ENCODE measurements at regions not wholly inside any gene's neighbourhood (a gene's known extent, or its start where the extent isn't known, plus 50 kb on each side); places are given as distances from the start of the nearest gene placed in this dataset.

- Histone ChIP-seq H3K9me3 (ENCODE audit: control insufficient read depth, insufficient read depth, low read length) (peaks cover 19% of the 10 kb centered on the region), H3K27me3 (ENCODE audit: control insufficient read depth, insufficient read depth, low read length) (no peaks in the 10 kb centered on the region)
Observed at GRCh38 chr21:23394458-23394857, 2212.8 kb downstream of the MRPL39 start.

GRCh38 chr21:23384679-23385078, 2222.6 kb downstream of the MRPL39 start:
- peaks cover 14% of the 10 kb centered on the region for H3K9me3 ChIP-seq (ENCODE audit: control insufficient read depth, insufficient read depth, low read length)
- H3K9ac ChIP-seq (ENCODE audit: low read depth, low read length) = no peak overlapping the region
- no peaks in the 10 kb centered on the region for H3K4me1 ChIP-seq (ENCODE audit: control insufficient read depth, insufficient read depth, low read length)
- H3K4me3 ChIP-seq (ENCODE audit: low read depth, low read length) = no peak overlapping the region
- no peaks in the 10 kb centered on the region for H3K36me3 ChIP-seq (ENCODE audit: control insufficient read depth, insufficient read depth, low read length)
- H3K27me3 ChIP-seq (ENCODE audit: control insufficient read depth, insufficient read depth, low read length) = no peaks in the 10 kb centered on the region

More at GRCh38 chr21:23394458-23394857, 2212.8 kb downstream of the MRPL39 start:
- Histone ChIP-seq H3K36me3 (ENCODE audit: control insufficient read depth, insufficient read depth, low read length) (no peaks in the 10 kb centered on the region), H3K9ac (ENCODE audit: low read depth, low read length) (no peak overlapping the region), H3K4me1 (ENCODE audit: control insufficient read depth, insufficient read depth, low read length) (no peaks in the 10 kb centered on the region), H3K4me3 (ENCODE audit: low read depth, low read length) (no peak overlapping the region)

GRCh38 chr21:23374155-23374554, 2233.1 kb downstream of the MRPL39 start:
- H3K36me3 ChIP-seq (ENCODE audit: control insufficient read depth, insufficient read depth, low read length) = no peaks in the 10 kb centered on the region
- no peak overlapping the region for H3K9ac ChIP-seq (ENCODE audit: low read depth, low read length)
- H3K9me3 ChIP-seq (ENCODE audit: control insufficient read depth, insufficient read depth, low read length) = peaks cover 18% of the 10 kb centered on the region
- H3K4me3 ChIP-seq (ENCODE audit: low read depth, low read length) = no peak overlapping the region
- no peaks in the 10 kb centered on the region for H3K27me3 ChIP-seq (ENCODE audit: control insufficient read depth, insufficient read depth, low read length)
- H3K4me1 ChIP-seq (ENCODE audit: control insufficient read depth, insufficient read depth, low read length) = no peaks in the 10 kb centered on the region

- no peaks in the 10 kb centered on the region for H3K27me3 ChIP-seq (ENCODE audit: control insufficient read depth, insufficient read depth, low read length)
- H3K9me3 ChIP-seq (ENCODE audit: control insufficient read depth, insufficient read depth, low read length) = peaks cover 14% of the 10 kb centered on the region
- H3K4me3 ChIP-seq (ENCODE audit: low read depth, low read length) = no peak overlapping the region
- no peak overlapping the region for H3K9ac ChIP-seq (ENCODE audit: low read depth, low read length)
- no peaks in the 10 kb centered on the region for H3K36me3 ChIP-seq (ENCODE audit: control insufficient read depth, insufficient read depth, low read length)
- H3K4me1 ChIP-seq (ENCODE audit: control insufficient read depth, insufficient read depth, low read length) = no peaks in the 10 kb centered on the region
Observed at GRCh38 chr21:23356905-23357304, 2250.4 kb downstream of the MRPL39 start.

- H3K9me3 ChIP-seq (ENCODE audit: control insufficient read depth, insufficient read depth, low read length) = no peaks in the 10 kb centered on the region
- H3K4me3 ChIP-seq (ENCODE audit: low read depth, low read length) = no peak overlapping the region
- H3K9ac ChIP-seq (ENCODE audit: low read depth, low read length) = no peak overlapping the region
- H3K36me3 ChIP-seq (ENCODE audit: control insufficient read depth, insufficient read depth, low read length) = no peaks in the 10 kb centered on the region
- H3K27me3 ChIP-seq (ENCODE audit: control insufficient read depth, insufficient read depth, low read length) = no peaks in the 10 kb centered on the region
- H3K4me1 ChIP-seq (ENCODE audit: control insufficient read depth, insufficient read depth, low read length) = no peaks in the 10 kb centered on the region
Observed at GRCh38 chr21:23316190-23316589, 2291.1 kb downstream of the MRPL39 start.

- Histone ChIP-seq H3K4me1 (ENCODE audit: control insufficient read depth, insufficient read depth, low read length) (no peaks in the 10 kb centered on the region), H3K9me3 (ENCODE audit: control insufficient read depth, insufficient read depth, low read length) (peaks cover 12% of the 10 kb centered on the region), H3K27me3 (ENCODE audit: control insufficient read depth, insufficient read depth, low read length) (no peaks in the 10 kb centered on the region)
Observed at GRCh38 chr21:23308741-23309140, 2298.5 kb downstream of the MRPL39 start.

GRCh38 chr21:23307065-23307464, 2300.2 kb downstream of the MRPL39 start:
- H3K9ac ChIP-seq (ENCODE audit: low read depth, low read length) = no peak overlapping the region
- H3K27me3 ChIP-seq (ENCODE audit: control insufficient read depth, insufficient read depth, low read length) = no peaks in the 10 kb centered on the region
- H3K4me1 ChIP-seq (ENCODE audit: control insufficient read depth, insufficient read depth, low read length) = no peaks in the 10 kb centered on the region
- H3K36me3 ChIP-seq (ENCODE audit: control insufficient read depth, insufficient read depth, low read length) = no peaks in the 10 kb centered on the region
- H3K9me3 ChIP-seq (ENCODE audit: control insufficient read depth, insufficient read depth, low read length) = peaks cover 14% of the 10 kb centered on the region
- no peak overlapping the region for H3K4me3 ChIP-seq (ENCODE audit: low read depth, low read length)

More at GRCh38 chr21:23308741-23309140, 2298.5 kb downstream of the MRPL39 start:
- no peak overlapping the region for H3K4me3 ChIP-seq (ENCODE audit: low read depth, low read length)
- H3K9ac ChIP-seq (ENCODE audit: low read depth, low read length) = no peak overlapping the region
- no peaks in the 10 kb centered on the region for H3K36me3 ChIP-seq (ENCODE audit: control insufficient read depth, insufficient read depth, low read length)

- Histone ChIP-seq H3K4me3 (ENCODE audit: low read depth, low read length) (no peak overlapping the region), H3K27me3 (ENCODE audit: control insufficient read depth, insufficient read depth, low read length) (no peaks in the 10 kb centered on the region), H3K9me3 (ENCODE audit: control insufficient read depth, insufficient read depth, low read length) (no peaks in the 10 kb centered on the region), H3K9ac (ENCODE audit: low read depth, low read length) (no peak overlapping the region), H3K36me3 (ENCODE audit: control insufficient read depth, insufficient read depth, low read length) (no peaks in the 10 kb centered on the region), H3K4me1 (ENCODE audit: control insufficient read depth, insufficient read depth, low read length) (no peaks in the 10 kb centered on the region)
Observed at GRCh38 chr21:23292292-23292691, 2294.1 kb downstream of the NCAM2 start.

GRCh38 chr21:23281917-23282316, 2283.7 kb downstream of the NCAM2 start:
- Histone ChIP-seq H3K4me1 (ENCODE audit: control insufficient read depth, insufficient read depth, low read length) (no peaks in the 10 kb centered on the region), H3K36me3 (ENCODE audit: control insufficient read depth, insufficient read depth, low read length) (no peaks in the 10 kb centered on the region), H3K27me3 (ENCODE audit: control insufficient read depth, insufficient read depth, low read length) (no peaks in the 10 kb centered on the region), H3K4me3 (ENCODE audit: low read depth, low read length) (no peak overlapping the region), H3K9ac (ENCODE audit: low read depth, low read length) (no peak overlapping the region), H3K9me3 (ENCODE audit: control insufficient read depth, insufficient read depth, low read length) (peaks cover 6% of the 10 kb centered on the region)

GRCh38 chr21:23249760-23250159, 2251.6 kb downstream of the NCAM2 start:
- Histone ChIP-seq H3K9ac (ENCODE audit: low read depth, low read length) (no peak overlapping the region), H3K9me3 (ENCODE audit: control insufficient read depth, insufficient read depth, low read length) (peaks cover 35% of the 10 kb centered on the region), H3K4me3 (ENCODE audit: low read depth, low read length) (no peak overlapping the region), H3K36me3 (ENCODE audit: control insufficient read depth, insufficient read depth, low read length) (no peaks in the 10 kb centered on the region), H3K27me3 (ENCODE audit: control insufficient read depth, insufficient read depth, low read length) (no peaks in the 10 kb centered on the region), H3K4me1 (ENCODE audit: control insufficient read depth, insufficient read depth, low read length) (no peaks in the 10 kb centered on the region)

GRCh38 chr21:23247334-23247733, 2249.1 kb downstream of the NCAM2 start:
- Histone ChIP-seq H3K9ac (ENCODE audit: low read depth, low read length) (no peak overlapping the region), H3K9me3 (ENCODE audit: control insufficient read depth, insufficient read depth, low read length) (peaks cover 40% of the 10 kb centered on the region), H3K36me3 (ENCODE audit: control insufficient read depth, insufficient read depth, low read length) (no peaks in the 10 kb centered on the region), H3K4me3 (ENCODE audit: low read depth, low read length) (no peak overlapping the region), H3K27me3 (ENCODE audit: control insufficient read depth, insufficient read depth, low read length) (no peaks in the 10 kb centered on the region), H3K4me1 (ENCODE audit: control insufficient read depth, insufficient read depth, low read length) (no peaks in the 10 kb centered on the region)

GRCh38 chr21:23245255-23245654, 2247.0 kb downstream of the NCAM2 start:
- H3K36me3 ChIP-seq (ENCODE audit: control insufficient read depth, insufficient read depth, low read length) = no peaks in the 10 kb centered on the region

More at GRCh38 chr21:23245255-23245654, 2247.0 kb downstream of the NCAM2 start:
- Histone ChIP-seq H3K4me3 (ENCODE audit: low read depth, low read length) (no peak overlapping the region), H3K9me3 (ENCODE audit: control insufficient read depth, insufficient read depth, low read length) (peaks cover 33% of the 10 kb centered on the region), H3K4me1 (ENCODE audit: control insufficient read depth, insufficient read depth, low read length) (no peaks in the 10 kb centered on the region), H3K27me3 (ENCODE audit: control insufficient read depth, insufficient read depth, low read length) (no peaks in the 10 kb centered on the region), H3K9ac (ENCODE audit: low read depth, low read length) (no peak overlapping the region)
